ENCODE measurements at regions not wholly inside any gene's neighbourhood (a gene's known extent, or its start where the extent isn't known, plus 50 kb on each side); places are given as distances from the start of the nearest gene placed in this dataset.

DNA sequence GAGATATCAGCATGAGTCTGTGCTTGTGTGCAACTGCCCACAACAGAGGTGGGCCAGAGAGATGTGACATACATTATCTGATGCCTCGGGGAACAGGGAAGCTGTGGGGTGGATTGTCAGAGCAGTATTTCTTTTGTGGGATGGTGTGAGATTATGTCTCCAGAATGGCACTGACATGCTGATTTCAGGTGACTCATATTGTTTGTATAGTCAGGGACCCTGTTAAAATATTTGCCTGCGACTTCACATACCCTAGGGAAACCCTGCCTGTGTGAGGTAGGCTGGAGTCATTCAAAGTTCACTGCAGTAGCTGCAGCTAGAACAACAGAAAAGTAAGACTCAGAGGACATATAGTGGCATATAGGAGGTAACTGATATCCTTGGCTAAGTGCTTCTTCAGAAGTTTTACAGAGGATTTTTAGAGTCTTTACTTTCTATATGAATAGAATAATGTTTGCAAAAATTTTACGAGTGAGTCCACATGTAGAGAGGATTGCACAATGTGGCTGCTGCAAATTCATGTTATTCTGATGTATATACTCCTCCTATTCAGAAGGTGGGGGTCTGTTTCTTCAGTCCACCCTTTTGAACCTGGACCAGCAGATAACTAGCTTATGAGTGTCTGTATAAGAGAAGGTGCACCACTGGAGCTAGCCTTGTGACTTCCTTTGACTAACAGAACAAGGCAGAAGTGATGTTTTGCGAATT lies 89.3 kb downstream of the MACIR start:
- TF ChIP-seq, protein P1, sequence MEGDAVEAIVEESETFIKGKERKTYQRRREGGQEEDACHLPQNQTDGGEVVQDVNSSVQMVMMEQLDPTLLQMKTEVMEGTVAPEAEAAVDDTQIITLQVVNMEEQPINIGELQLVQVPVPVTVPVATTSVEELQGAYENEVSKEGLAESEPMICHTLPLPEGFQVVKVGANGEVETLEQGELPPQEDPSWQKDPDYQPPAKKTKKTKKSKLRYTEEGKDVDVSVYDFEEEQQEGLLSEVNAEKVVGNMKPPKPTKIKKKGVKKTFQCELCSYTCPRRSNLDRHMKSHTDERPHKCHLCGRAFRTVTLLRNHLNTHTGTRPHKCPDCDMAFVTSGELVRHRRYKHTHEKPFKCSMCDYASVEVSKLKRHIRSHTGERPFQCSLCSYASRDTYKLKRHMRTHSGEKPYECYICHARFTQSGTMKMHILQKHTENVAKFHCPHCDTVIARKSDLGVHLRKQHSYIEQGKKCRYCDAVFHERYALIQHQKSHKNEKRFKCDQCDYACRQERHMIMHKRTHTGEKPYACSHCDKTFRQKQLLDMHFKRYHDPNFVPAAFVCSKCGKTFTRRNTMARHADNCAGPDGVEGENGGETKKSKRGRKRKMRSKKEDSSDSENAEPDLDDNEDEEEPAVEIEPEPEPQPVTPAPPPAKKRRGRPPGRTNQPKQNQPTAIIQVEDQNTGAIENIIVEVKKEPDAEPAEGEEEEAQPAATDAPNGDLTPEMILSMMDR (IDR thresholded peaks at IDR 0.05; ENCODE audit: borderline replicate concordance, extremely low read depth, insufficient read depth): no peak
- DNase-seq (peak in 2 of 5 donors; percentile 8 to 31), FAIRE-seq (no peak)
- Histone ChIP-seq H3K4me1 (ENCODE audit: control insufficient read depth in 2 of 3, insufficient read depth in 2 of 3, low read depth in 1 of 3, low read length in 3 of 3) (no peaks in the 10 kb centered on the region), H3K36me3 (ENCODE audit: control insufficient read depth in 2 of 3, insufficient read depth in 3 of 3, low read length in 3 of 3) (no peaks in the 10 kb centered on the region), H3K27me3 (ENCODE audit: control insufficient read depth, insufficient read depth, low read length) (no peaks in the 10 kb centered on the region), H3K27ac (ENCODE audit: low read depth in 2 of 2, low read length in 2 of 2) (no peak overlapping the region), H3K4me3 (ENCODE audit: low read length in 3 of 3) (no peak overlapping the region), H3K9ac (ENCODE audit: low read length in 3 of 3) (no peak overlapping the region), H3K9me3 (ENCODE audit: control insufficient read depth in 2 of 3, insufficient read depth in 1 of 3, low read length in 3 of 3) (no peaks in the 10 kb centered on the region)
- intact Hi-C loops (cut with DNase I): no loop called here

DNA sequence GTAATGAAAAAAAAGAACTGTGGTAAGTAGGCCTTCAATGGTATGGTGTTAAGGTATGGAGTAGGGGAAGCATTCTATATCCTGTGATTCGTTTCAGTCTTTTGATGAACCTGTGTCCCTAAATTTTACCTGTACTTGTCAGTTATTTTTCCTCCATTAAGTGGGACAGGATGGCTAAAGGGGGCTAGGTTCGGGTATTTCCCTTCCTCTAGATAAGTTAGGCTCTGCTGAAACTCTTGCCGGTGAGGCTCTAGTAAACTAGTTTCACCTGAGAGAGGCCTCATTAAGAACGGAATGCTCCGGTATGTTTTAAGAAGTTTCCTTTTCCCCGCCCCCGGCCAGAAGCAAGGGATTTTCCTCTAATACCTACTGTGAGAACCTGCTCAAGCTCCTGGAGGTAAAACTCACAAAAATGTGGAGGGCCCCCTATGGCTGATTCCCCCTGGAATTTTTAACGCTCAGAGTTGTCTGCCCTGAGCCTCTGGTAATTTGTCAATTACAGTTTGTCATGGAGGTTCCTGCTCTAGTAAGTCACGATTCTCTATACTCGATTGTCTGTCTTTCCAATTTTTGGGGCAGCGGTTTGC lies 87.7 kb downstream of the MACIR start:
- Histone ChIP-seq H3K9me3 (ENCODE audit: control insufficient read depth in 2 of 3, insufficient read depth in 1 of 3, low read length in 3 of 3) (no peaks in the 10 kb centered on the region), H3K4me3 (ENCODE audit: low read length in 3 of 3) (no peak overlapping the region), H3K4me1 (ENCODE audit: control insufficient read depth in 2 of 3, insufficient read depth in 2 of 3, low read depth in 1 of 3, low read length in 3 of 3) (no peaks in the 10 kb centered on the region), H3K9ac (ENCODE audit: low read length in 3 of 3) (no peak overlapping the region), H3K27me3 (ENCODE audit: control insufficient read depth, insufficient read depth, low read length) (no peaks in the 10 kb centered on the region), H3K27ac (ENCODE audit: low read depth in 2 of 2, low read length in 2 of 2) (no peak overlapping the region), H3K36me3 (ENCODE audit: control insufficient read depth in 2 of 3, insufficient read depth in 3 of 3, low read length in 3 of 3) (no peaks in the 10 kb centered on the region)
- TF ChIP-seq, protein P1 (IDR thresholded peaks at IDR 0.05; ENCODE audit: borderline replicate concordance, extremely low read depth, insufficient read depth): no peak
- intact Hi-C loops (cut with DNase I): no loop called here
- FAIRE-seq: no peak
- DNase-seq: peak in 2 of 5 donors; percentile 15 to 19

DNA sequence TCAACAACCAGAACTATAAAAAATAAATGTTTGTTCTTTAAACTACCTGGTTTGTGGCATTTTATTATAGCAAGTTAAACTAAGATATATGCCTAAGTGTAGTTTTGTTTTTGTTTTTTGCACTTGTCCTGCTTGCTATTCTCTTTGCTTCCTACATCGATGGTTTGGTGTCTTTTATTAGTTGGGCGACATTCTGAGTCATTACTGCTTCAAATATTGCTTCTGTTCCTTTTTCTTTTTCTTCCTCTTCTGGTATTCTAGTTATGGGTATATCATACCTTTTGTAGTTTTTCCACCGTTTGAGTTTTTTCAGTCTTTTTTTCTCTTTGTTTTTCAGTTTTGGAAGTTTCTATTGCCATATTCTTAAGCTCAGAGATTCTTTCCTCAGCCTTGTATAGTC lies 86.9 kb downstream of the MACIR start:
- Histone ChIP-seq H3K4me3 (ENCODE audit: low read length in 3 of 3) (no peak overlapping the region), H3K9me3 (ENCODE audit: control insufficient read depth in 2 of 3, insufficient read depth in 1 of 3, low read length in 3 of 3) (no peaks in the 10 kb centered on the region), H3K27me3 (ENCODE audit: control insufficient read depth, insufficient read depth, low read length) (no peaks in the 10 kb centered on the region), H3K27ac (ENCODE audit: low read depth in 2 of 2, low read length in 2 of 2) (no peak overlapping the region), H3K9ac (ENCODE audit: low read length in 3 of 3) (no peak overlapping the region), H3K36me3 (ENCODE audit: control insufficient read depth in 2 of 3, insufficient read depth in 3 of 3, low read length in 3 of 3) (no peaks in the 10 kb centered on the region), H3K4me1 (ENCODE audit: control insufficient read depth in 2 of 3, insufficient read depth in 2 of 3, low read depth in 1 of 3, low read length in 3 of 3) (no peaks in the 10 kb centered on the region)
- DNase-seq (no peak), FAIRE-seq (no peak)
- TF ChIP-seq, protein P1 (IDR thresholded peaks at IDR 0.05; ENCODE audit: borderline replicate concordance, extremely low read depth, insufficient read depth): no peak
- intact Hi-C loops (cut with DNase I): no loop called here
